ENCODE measurements at regions not wholly inside any gene's neighbourhood (a gene's known extent, or its start where the extent isn't known, plus 50 kb on each side); places are given as distances from the start of the nearest gene placed in this dataset.
A peak's percentile ranks its signal among the peaks of the same experiment; 100 is the strongest.

DNA sequence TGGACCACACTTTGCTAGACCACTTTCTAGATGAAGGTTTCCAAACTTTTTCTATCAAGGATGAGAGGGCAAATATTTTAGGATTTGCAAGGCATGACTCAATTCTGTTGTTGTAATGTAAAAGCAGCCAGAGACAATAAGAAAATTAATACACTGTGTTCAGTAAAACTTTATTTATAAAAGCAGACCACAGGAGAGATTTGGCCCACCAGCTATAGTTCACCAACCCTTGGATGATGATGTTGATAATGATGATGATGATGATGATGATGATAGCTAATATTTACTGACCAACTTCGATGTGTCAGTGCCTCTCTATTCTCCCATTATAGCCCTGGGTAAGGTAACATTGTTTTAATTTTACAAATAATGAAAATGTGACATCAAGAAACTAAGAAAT, 156.5 kb downstream of the BTG1 start:
- CTCF ChIA-PET, result no interaction called here
- no peak for TF ChIP-seq EZH2phosphoT487 (IDR thresholded peaks at IDR 0.05; ENCODE audit: borderline replicate concordance, low read length)
- no peak for TF ChIP-seq EZH2 (IDR thresholded peaks at IDR 0.05; ENCODE audit: low read length, unreplicated experiment)
- TF ChIP-seq, protein P1, sequence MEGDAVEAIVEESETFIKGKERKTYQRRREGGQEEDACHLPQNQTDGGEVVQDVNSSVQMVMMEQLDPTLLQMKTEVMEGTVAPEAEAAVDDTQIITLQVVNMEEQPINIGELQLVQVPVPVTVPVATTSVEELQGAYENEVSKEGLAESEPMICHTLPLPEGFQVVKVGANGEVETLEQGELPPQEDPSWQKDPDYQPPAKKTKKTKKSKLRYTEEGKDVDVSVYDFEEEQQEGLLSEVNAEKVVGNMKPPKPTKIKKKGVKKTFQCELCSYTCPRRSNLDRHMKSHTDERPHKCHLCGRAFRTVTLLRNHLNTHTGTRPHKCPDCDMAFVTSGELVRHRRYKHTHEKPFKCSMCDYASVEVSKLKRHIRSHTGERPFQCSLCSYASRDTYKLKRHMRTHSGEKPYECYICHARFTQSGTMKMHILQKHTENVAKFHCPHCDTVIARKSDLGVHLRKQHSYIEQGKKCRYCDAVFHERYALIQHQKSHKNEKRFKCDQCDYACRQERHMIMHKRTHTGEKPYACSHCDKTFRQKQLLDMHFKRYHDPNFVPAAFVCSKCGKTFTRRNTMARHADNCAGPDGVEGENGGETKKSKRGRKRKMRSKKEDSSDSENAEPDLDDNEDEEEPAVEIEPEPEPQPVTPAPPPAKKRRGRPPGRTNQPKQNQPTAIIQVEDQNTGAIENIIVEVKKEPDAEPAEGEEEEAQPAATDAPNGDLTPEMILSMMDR (conservative IDR thresholded peaks at IDR 0.05; ENCODE audit: low read depth, low read length), result no peak

DNA sequence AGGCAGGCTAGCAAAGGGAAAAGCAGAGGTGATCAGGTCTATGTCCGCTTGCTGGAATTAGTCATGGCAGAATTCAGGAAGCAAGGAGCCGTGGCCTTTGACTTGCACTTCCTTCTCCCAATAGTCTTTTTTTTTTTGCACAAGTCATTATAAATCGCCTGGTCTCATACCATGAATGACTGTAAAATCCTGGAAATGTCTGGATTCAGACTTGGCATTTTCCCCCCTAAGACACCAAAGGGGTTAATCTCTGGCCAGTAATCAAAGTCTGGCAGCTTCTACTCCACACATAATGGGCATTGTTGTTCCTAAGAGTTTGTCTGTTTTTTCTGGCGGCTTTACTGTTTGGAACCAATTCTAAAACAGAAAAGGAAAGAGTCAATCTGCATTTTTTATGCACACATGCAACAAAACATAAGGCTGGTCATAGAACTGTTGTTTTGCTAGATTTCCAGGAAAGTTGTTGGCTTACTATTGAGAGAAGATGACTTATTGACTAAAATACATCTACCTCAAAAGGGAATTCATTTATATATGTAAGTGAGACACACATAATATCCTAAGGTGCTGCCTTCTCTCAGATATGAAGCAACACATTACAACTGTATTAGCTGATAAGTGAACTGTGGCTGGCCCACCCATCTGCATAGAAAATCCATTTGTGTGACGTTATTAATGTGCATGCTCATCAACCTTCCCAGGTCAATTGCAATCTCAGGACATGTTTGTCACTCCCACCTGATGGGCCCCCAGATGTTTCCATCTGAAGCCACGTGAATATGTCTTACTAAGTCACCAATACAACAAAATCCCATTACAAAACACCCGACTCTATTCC, 157.3 kb downstream of the BTG1 start:
- no peak overlapping the region for H3K9ac ChIP-seq (ENCODE audit: low read length)
- no peak for TF ChIP-seq EZH2phosphoT487 (IDR thresholded peaks at IDR 0.05; ENCODE audit: borderline replicate concordance, low read length)
- TF ChIP-seq EZH2 (IDR thresholded peaks at IDR 0.05; ENCODE audit: low read length, unreplicated experiment), result no peak
- TF ChIP-seq, protein P1 (conservative IDR thresholded peaks at IDR 0.05; ENCODE audit: low read depth, low read length), result no peak
- H3K4me3 ChIP-seq (ENCODE audit: low read length), result no peak overlapping the region
- no peak overlapping the region for H3K4me2 ChIP-seq (ENCODE audit: low read length)
- no peak for ATAC-seq
- ChIA-PET CTCF (no interaction called here), POLR2A (ENCODE audit: unreplicated experiment) (no interaction called here)
- no peak overlapping the region for H3K27ac ChIP-seq (ENCODE audit: low read length)
- no peaks in the 10 kb centered on the region for H4K20me1 ChIP-seq (ENCODE audit: low read length)
- intact Hi-C loops (cut with micrococcal nuclease), result loop anchor here (5.0 kb wide), 1 partner anchor 154 kb away; no protein-coding TSS in a partner anchor
- H3K9me3 ChIP-seq (ENCODE audit: low read length), result no peaks in the 10 kb centered on the region
- no peak for DNase-seq
- H3K27me3 ChIP-seq (ENCODE audit: low read length), result no peaks in the 10 kb centered on the region
- H3F3A ChIP-seq (ENCODE audit: low read length, unreplicated experiment), result no peaks in the 10 kb centered on the region
- no peak overlapping the region for H2AFZ ChIP-seq (ENCODE audit: low read length)
- no peaks in the 10 kb centered on the region for H3K36me3 ChIP-seq (ENCODE audit: low read depth, low read length)
- peaks cover 27% of the 10 kb centered on the region for H3K4me1 ChIP-seq (ENCODE audit: insufficient read depth, low read length)
- no peaks in the 10 kb centered on the region for H3K79me2 ChIP-seq (ENCODE audit: low read length)
- no peaks in the 10 kb centered on the region for H3K9me2 ChIP-seq (replicated peaks; ENCODE audit: low read length)
- BruUV-seq (replicated peaks), result no TSS peak

More for the DNA sequence above, 156.5 kb downstream of the BTG1 start:
- H3K27me3 ChIP-seq (ENCODE audit: low read length), result no peaks in the 10 kb centered on the region
- H3K4me3 ChIP-seq (ENCODE audit: low read length), result no peak overlapping the region
- H3K9me3 ChIP-seq (ENCODE audit: low read length), result no peaks in the 10 kb centered on the region
- no peak overlapping the region for H3K27ac ChIP-seq (ENCODE audit: low read length)
- H3K4me2 ChIP-seq (ENCODE audit: low read length), result no peak overlapping the region
- H3K79me2 ChIP-seq (ENCODE audit: low read length), result no peaks in the 10 kb centered on the region
- H2AFZ ChIP-seq (ENCODE audit: low read length), result no peak overlapping the region
- no peaks in the 10 kb centered on the region for H4K20me1 ChIP-seq (ENCODE audit: low read length)
- POLR2A ChIA-PET (ENCODE audit: unreplicated experiment), result no interaction called here
- intact Hi-C loops (cut with micrococcal nuclease), result loop anchor here (5.0 kb wide), 1 partner anchor 153 kb away; no protein-coding TSS in a partner anchor
- H3K9me2 ChIP-seq (replicated peaks; ENCODE audit: low read length), result no peaks in the 10 kb centered on the region
- H3K36me3 ChIP-seq (ENCODE audit: low read depth, low read length), result no peaks in the 10 kb centered on the region
- ATAC-seq (no peak), DNase-seq (no peak)
- BruUV-seq (replicated peaks), result no TSS peak
- peaks cover 27% of the 10 kb centered on the region for H3K4me1 ChIP-seq (ENCODE audit: insufficient read depth, low read length)
- no peak overlapping the region for H3K9ac ChIP-seq (ENCODE audit: low read length)
- H3F3A ChIP-seq (ENCODE audit: low read length, unreplicated experiment), result no peaks in the 10 kb centered on the region

DNA sequence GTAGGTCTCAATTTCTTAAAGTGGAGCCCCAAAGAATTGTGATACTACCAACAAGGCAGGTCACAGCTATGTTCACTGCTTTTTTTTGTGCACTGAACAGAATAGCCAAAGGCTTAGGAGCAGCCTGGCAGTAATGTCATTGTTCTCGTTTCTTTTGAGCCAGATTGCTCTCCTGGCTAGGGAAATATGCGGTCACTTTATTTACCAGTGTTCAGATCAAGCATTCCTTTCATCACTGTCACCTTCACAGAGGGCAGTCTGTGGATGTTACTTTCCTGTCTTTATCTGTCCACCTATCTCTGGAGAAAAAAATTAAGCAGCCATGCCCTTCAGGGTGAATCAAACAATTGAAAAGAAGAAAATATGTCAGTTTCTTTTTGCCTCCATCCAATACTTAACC, 159.6 kb downstream of the BTG1 start:
- no peak overlapping the region for H3K4me3 ChIP-seq (ENCODE audit: low read length)
- intact Hi-C loops (cut with micrococcal nuclease), result loop anchor here (5.0 kb wide), 1 partner anchor 156 kb away; no protein-coding TSS in a partner anchor
- no peaks in the 10 kb centered on the region for H3K36me3 ChIP-seq (ENCODE audit: low read depth, low read length)
- ChIA-PET CTCF (no interaction called here), POLR2A (ENCODE audit: unreplicated experiment) (no interaction called here)
- no peaks in the 10 kb centered on the region for H4K20me1 ChIP-seq (ENCODE audit: low read length)
- no peaks in the 10 kb centered on the region for H3K9me3 ChIP-seq (ENCODE audit: low read length)
- peak overlapping the region; percentile 18; the same call in 1 of the 2 replicates for H3K27ac ChIP-seq (ENCODE audit: low read length)
- H3K4me1 ChIP-seq (ENCODE audit: insufficient read depth, low read length), result peaks cover 27% of the 10 kb centered on the region
- ATAC-seq (peak; percentile 100), DNase-seq (peak; percentile 89)
- no peaks in the 10 kb centered on the region for H3K9me2 ChIP-seq (replicated peaks; ENCODE audit: low read length)
- TF ChIP-seq, protein P1 (conservative IDR thresholded peaks at IDR 0.05; ENCODE audit: low read depth, low read length), result no peak
- TF ChIP-seq EZH2 (IDR thresholded peaks at IDR 0.05; ENCODE audit: low read length, unreplicated experiment), result no peak
- TF ChIP-seq EZH2phosphoT487 (IDR thresholded peaks at IDR 0.05; ENCODE audit: borderline replicate concordance, low read length), result no peak
- BruUV-seq (replicated peaks), result no TSS peak
- no peak overlapping the region for H2AFZ ChIP-seq (ENCODE audit: low read length)
- no peaks in the 10 kb centered on the region for H3K79me2 ChIP-seq (ENCODE audit: low read length)
- H3K9ac ChIP-seq (ENCODE audit: low read length), result no peak overlapping the region
- no peaks in the 10 kb centered on the region for H3F3A ChIP-seq (ENCODE audit: low read length, unreplicated experiment)
- H3K27me3 ChIP-seq (ENCODE audit: low read length), result no peaks in the 10 kb centered on the region
- peak overlapping the region; percentile 45 for H3K4me2 ChIP-seq (ENCODE audit: low read length)

Measured in PC-3 (cell line).